H1 (cell line): ENCODE measurements at regions not wholly inside any gene's neighbourhood (a gene's known extent, or its start where the extent isn't known, plus 50 kb on each side); places are given as distances from the start of the nearest gene placed in this dataset.
"Not testable (repeated sequence)": the region's sequence is repeated elsewhere in the genome, so short reads cannot be mapped to it uniquely, and the experiment has no call there.

Experiments
- CTCF ChIP-seq, 3 experiments: IDR thresholded peaks; 1 replicate in 2 of 3; 2 replicates in 1 of 3; pipeline versions ENCODE4 v1.5.1 to v1.6.1; 2011; ENCODE audit warnings: low read length in 3 of 3, mild to moderate bottlenecking in 3 of 3, inconsistent platforms in 2 of 3, low read depth in 1 of 3, moderate library complexity in 1 of 3; ENCODE audit not compliant: insufficient read depth in 1 of 3; ENCODE audit errors: control extremely low read depth in 1 of 3
- KDM1A ChIP-seq: fragments of 200-600, 300-600 bp; sonication (generic); IDR thresholded peaks from 2 replicates; pipeline ENCODE4 v1.7.1; 2016; ENCODE audit warnings: mild to moderate bottlenecking, low read length, borderline replicate concordance
- POLR2A ChIP-seq, 2 experiments: IDR thresholded peaks; 1 replicate in 1 of 2; 2 replicates in 1 of 2; pipeline ENCODE4 v1.6.1; 2011; ENCODE audit warnings: low read depth in 2 of 2, low read length in 2 of 2, mild to moderate bottlenecking in 2 of 2; ENCODE audit errors: control extremely low read depth in 1 of 2
- POLR2AphosphoS5 ChIP-seq: IDR thresholded peaks from 2 replicates; pipeline ENCODE4 v1.6.1; 2011; ENCODE audit warnings: low read depth, low read length
- SIN3A ChIP-seq, 2 experiments: IDR thresholded peaks in 1 of 2; conservative IDR thresholded peaks in 1 of 2; 2 replicates each; pipeline ENCODE4 v1.6.1; 2011 to 2012; ENCODE audit warnings: low read length in 2 of 2, improper control_type of control experiment in 1 of 2, low read depth in 1 of 2, mild to moderate bottlenecking in 1 of 2
- TEAD4 ChIP-seq: IDR thresholded peaks from 2 replicates; pipeline ENCODE4 v1.6.1; 2012; ENCODE audit warnings: low read depth, low read length, inconsistent platforms, mixed read lengths

- not testable (repeated sequence) for TF ChIP-seq KDM1A; POLR2AphosphoS5; TEAD4; CTCF (IDR thresholded peaks at IDR 0.05; ENCODE audit: control extremely low read depth in 1 of 3, insufficient read depth in 1 of 3, low read depth in 1 of 3, low read length in 3 of 3); SIN3A (conservative IDR thresholded peaks at IDR 0.05 in 1 of 2, IDR thresholded peaks at IDR 0.05 in 1 of 2; ENCODE audit: low read depth in 1 of 2, low read length in 2 of 2); POLR2A (IDR thresholded peaks at IDR 0.05; ENCODE audit: control extremely low read depth in 1 of 2, low read depth in 2 of 2, low read length in 2 of 2)
These were observed 1505.9 kb downstream of the UQCRFS1 start for GRCh38 chr19:27707026-27707425.
